ENCODE measurements at regions not wholly inside any gene's neighbourhood (a gene's known extent, or its start where the extent isn't known, plus 50 kb on each side); places are given as distances from the start of the nearest gene placed in this dataset.

GRCh38 chr7:56188823-56189346 is 72.7 kb upstream of the NUPR2 start:
- no TSS peak for BruUV-seq (replicated peaks)
- Histone ChIP-seq H4K8ac (ENCODE audit: low read depth in 2 of 2, low read length in 2 of 2) (no peak overlapping the region), H3K27me3 (ENCODE audit: control insufficient read depth, insufficient read depth, low read length) (no peaks in the 10 kb centered on the region), H2BK5ac (ENCODE audit: low read depth, low read length, poor library complexity, severe bottlenecking) (no peak overlapping the region), H3K27ac (ENCODE audit: insufficient read depth, low read length) (no peak overlapping the region), H2BK120ac (ENCODE audit: low read depth, low read length) (no peak overlapping the region), H3K9ac (ENCODE audit: low read depth, low read length) (no peak overlapping the region), H3K18ac (ENCODE audit: low read depth, low read length) (no peak overlapping the region), H2AFZ (replicated peaks; ENCODE audit: low read length, poor library complexity) (no peak overlapping the region), H3K14ac (replicated peaks; ENCODE audit: low read depth, low read length) (no peak overlapping the region), H3K9me1 (ENCODE audit: insufficient read depth, low read length) (no peaks in the 10 kb centered on the region), H4K20me1 (ENCODE audit: insufficient read depth, low read length) (no peaks in the 10 kb centered on the region), H3K4ac (ENCODE audit: low read depth, low read length) (no peak overlapping the region), H2BK20ac (ENCODE audit: low read depth, low read length) (no peak overlapping the region), H3K4me2 (ENCODE audit: low read depth, low read length) (no peak overlapping the region), H3K79me1 (ENCODE audit: low read depth in 1 of 2, low read length in 2 of 2) (no peaks in the 10 kb centered on the region), H2BK15ac (ENCODE audit: low read depth, low read length) (no peak overlapping the region), H3K36me3 (ENCODE audit: control insufficient read depth, insufficient read depth, low read length) (no peaks in the 10 kb centered on the region), H3K4me3 (ENCODE audit: insufficient read depth, low read depth, low read length) (no peak overlapping the region), H2AK5ac (ENCODE audit: low read depth, low read length) (no peak overlapping the region), H3K9me3 (ENCODE audit: control insufficient read depth, insufficient read depth, low read length) (peaks cover 5% of the 10 kb centered on the region), H3K4me1 (ENCODE audit: control insufficient read depth, insufficient read depth, low read length) (no peaks in the 10 kb centered on the region), H4K91ac (ENCODE audit: insufficient read depth, low read depth, low read length) (no peak overlapping the region), H2AK9ac (replicated peaks; ENCODE audit: low read depth, low read length, poor library complexity) (no peak overlapping the region), H3K23ac (ENCODE audit: low read depth, low read length) (no peak overlapping the region), H4K5ac (ENCODE audit: low read depth, low read length) (no peak overlapping the region), H3K56ac (ENCODE audit: extremely low read depth, insufficient read depth, low read length) (no peak overlapping the region)
- intact Hi-C loops (cut with micrococcal nuclease) = no loop called here
- TF ChIP-seq CTCF (conservative IDR thresholded peaks at IDR 0.05; ENCODE audit: low read depth, low read length) (no peak), ELK1 (IDR thresholded peaks at IDR 0.05; ENCODE audit: borderline replicate concordance, low read depth, low read length) (no peak), SMC3 (IDR thresholded peaks at IDR 0.05; ENCODE audit: low read depth, low read length) (no peak)
- no CpG with 5 or more reads among the region's 1 CpG for WGBS, 2 experiments (ENCODE audit: extremely low coverage in 2 of 2, insufficient read length in 1 of 2)
- ChIA-PET POLR2A (ENCODE audit: unreplicated experiment) (no interaction called here), CTCF (no interaction called here)
- no peak for ATAC-seq (ENCODE audit: low read depth)
- dilution Hi-C loops (cut with HindIII; ENCODE audit: low sequenced_read_pairs, unreplicated experiment) = no loop called here
- in situ Hi-C loops (cut with MboI; ENCODE audit: low sequenced_read_pairs) = no loop called here
- no peak for DNase-seq
